ENCODE measurements at regions not wholly inside any gene's neighbourhood (a gene's known extent, or its start where the extent isn't known, plus 50 kb on each side); places are given as distances from the start of the nearest gene placed in this dataset.

DNA sequence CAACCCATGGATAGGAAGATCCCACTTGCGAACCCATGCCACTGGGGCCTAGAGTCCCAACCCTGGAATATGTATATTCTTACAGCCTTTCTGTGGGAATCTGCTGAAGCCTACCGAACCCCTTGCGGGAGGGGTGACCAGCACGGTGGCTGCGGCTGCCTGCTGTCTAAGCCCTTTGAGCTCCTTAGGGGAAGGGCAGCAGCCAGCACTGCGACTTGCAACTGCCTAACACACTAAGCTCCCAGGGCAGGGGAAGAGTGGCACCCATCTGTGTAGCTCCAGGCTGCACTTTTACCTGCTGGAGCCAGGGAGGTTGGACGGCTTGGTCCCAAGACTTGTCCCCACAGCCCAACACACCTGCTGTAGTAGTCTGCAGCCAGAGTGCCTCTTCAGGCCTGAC is 1968.7 kb upstream of the FLRT2 start:
- no peak for TF ChIP-seq POLR2A (IDR thresholded peaks at IDR 0.05)
- TF ChIP-seq, protein P1, sequence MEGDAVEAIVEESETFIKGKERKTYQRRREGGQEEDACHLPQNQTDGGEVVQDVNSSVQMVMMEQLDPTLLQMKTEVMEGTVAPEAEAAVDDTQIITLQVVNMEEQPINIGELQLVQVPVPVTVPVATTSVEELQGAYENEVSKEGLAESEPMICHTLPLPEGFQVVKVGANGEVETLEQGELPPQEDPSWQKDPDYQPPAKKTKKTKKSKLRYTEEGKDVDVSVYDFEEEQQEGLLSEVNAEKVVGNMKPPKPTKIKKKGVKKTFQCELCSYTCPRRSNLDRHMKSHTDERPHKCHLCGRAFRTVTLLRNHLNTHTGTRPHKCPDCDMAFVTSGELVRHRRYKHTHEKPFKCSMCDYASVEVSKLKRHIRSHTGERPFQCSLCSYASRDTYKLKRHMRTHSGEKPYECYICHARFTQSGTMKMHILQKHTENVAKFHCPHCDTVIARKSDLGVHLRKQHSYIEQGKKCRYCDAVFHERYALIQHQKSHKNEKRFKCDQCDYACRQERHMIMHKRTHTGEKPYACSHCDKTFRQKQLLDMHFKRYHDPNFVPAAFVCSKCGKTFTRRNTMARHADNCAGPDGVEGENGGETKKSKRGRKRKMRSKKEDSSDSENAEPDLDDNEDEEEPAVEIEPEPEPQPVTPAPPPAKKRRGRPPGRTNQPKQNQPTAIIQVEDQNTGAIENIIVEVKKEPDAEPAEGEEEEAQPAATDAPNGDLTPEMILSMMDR (IDR thresholded peaks at IDR 0.05): no peak
